Adrenal gland (tissue), 9 donors: ENCODE measurements at regions not wholly inside any gene's neighbourhood (a gene's known extent, or its start where the extent isn't known, plus 50 kb on each side); places are given as distances from the start of the nearest gene placed in this dataset.
A peak's percentile ranks its signal among the peaks of the same experiment; 100 is the strongest.

ENCODE experiments used
- DNase-seq, 7 donors: peaks; one replicate each; pipeline ENCODE4 v3.0.0-alpha.2; 2019 to 2020
- H3K27ac ChIP-seq, 5 donors: fragments of 200-600 bp; sonication (generic) in 4 of 5; 1 replicate in 3 of 5; 2 replicates in 2 of 5; pipeline versions ENCODE4 v1.5.1 to v1.8.0; 2016 to 2020; ENCODE audit warnings: mild to moderate bottlenecking in 1 of 5
- H3K27me3 ChIP-seq: fragments of 200-600 bp; 2 replicates; pipeline ENCODE4 v1.8.0; 2021
- H3K36me3 ChIP-seq, 2 donors: fragments of 200-600 bp; replicated peaks in 1 of 2; 1 replicate in 1 of 2; 2 replicates in 1 of 2; pipeline versions ENCODE4 v1.5.1 to v1.8.0; 2018 to 2022
- H3K4me1 ChIP-seq, 2 donors: fragments of 200-600 bp; replicated peaks in 1 of 2; 1 replicate in 1 of 2; 2 replicates in 1 of 2; pipeline versions ENCODE4 v1.5.1 to v1.8.0; 2018 to 2021
- H3K4me3 ChIP-seq, 4 donors: fragments of 200-600 bp; sonication (generic) in 3 of 4; one replicate each; pipeline ENCODE4 v1.5.1; 2016 to 2018
- H3K9me3 ChIP-seq, 3 donors: fragments of 200-600 bp; sonication (generic) in 1 of 3; replicated peaks in 1 of 3; 1 replicate in 2 of 3; 2 replicates in 1 of 3; pipeline versions ENCODE4 v1.5.1 to v1.8.0; 2016 to 2021
- POLR2A ChIP-seq, 2 donors: fragments of 450-650 bp; IDR thresholded peaks; one replicate each; pipeline ENCODE4 v1.6.1; 2017; ENCODE audit warnings: antibody characterized with exemption in 2 of 2, mild to moderate bottlenecking in 2 of 2, moderate library complexity in 1 of 2
- whole genome bisulfite sequencing, 4 donors: extraction: QIAGEN DNeasy Blood & Tissue Kit in 2 of 4; methylation state at CpG; one replicate each; pipeline versions ENCODE4 v1.1.5 to v1.1.7; 2013 to 2017; 5-methylcytosine and 5-hydroxymethylcytosine counted together
- intact Hi-C, 2 donors: fragments of 100-400 bp; cut with DNase I; formaldehyde crosslinking; loops; one replicate each; pipeline versions ENCODE4 v1.14.1 to v1.15.0; 2022 to 2023
- TF ChIP-seq, protein P1 (sequence below), 6 experiments: fragments of 450-650 bp in 4 of 6; fragments of 200-600 bp in 2 of 6; sonication (generic) in 1 of 6; IDR thresholded peaks; 1 replicate in 5 of 6; 2 replicates in 1 of 6; pipeline versions ENCODE4 v1.5.1 to v1.8.0; 2016 to 2021; ENCODE audit warnings: antibody characterized with exemption in 6 of 6, mild to moderate bottlenecking in 2 of 6, moderate library complexity in 1 of 6
- donor health status: healthy with polysubstance abuse.
- donor health status: Bipolar disorder and iron deficiency.
- donor health status: DM: yes; HTN: yes; CAD: no.
- donor health status: DM: no; HTN: no; CAD: no.
- donor health status: DM: no; HTN: no; CAD: no.

DNA sequence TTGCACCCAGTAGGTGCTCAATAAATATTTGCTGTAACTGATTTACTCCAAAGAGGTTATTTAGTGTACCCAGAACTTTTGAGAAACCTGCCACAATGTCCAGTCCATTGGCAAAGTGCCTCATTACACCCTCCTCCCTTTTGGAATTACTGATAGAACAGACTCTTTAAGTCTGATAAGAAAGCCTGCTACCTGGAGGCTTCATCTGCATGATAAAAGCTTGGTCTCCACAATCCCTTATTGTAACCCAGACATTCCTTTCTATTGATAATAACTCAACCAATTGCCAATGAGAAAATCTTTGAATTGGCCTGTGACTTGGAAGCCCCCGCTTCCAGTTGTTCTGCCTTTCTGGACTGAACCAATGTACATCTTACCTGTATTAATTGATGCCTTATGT is 127.0 kb upstream of the FOXN2 start:
- TF ChIP-seq, protein P1, sequence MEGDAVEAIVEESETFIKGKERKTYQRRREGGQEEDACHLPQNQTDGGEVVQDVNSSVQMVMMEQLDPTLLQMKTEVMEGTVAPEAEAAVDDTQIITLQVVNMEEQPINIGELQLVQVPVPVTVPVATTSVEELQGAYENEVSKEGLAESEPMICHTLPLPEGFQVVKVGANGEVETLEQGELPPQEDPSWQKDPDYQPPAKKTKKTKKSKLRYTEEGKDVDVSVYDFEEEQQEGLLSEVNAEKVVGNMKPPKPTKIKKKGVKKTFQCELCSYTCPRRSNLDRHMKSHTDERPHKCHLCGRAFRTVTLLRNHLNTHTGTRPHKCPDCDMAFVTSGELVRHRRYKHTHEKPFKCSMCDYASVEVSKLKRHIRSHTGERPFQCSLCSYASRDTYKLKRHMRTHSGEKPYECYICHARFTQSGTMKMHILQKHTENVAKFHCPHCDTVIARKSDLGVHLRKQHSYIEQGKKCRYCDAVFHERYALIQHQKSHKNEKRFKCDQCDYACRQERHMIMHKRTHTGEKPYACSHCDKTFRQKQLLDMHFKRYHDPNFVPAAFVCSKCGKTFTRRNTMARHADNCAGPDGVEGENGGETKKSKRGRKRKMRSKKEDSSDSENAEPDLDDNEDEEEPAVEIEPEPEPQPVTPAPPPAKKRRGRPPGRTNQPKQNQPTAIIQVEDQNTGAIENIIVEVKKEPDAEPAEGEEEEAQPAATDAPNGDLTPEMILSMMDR (IDR thresholded peaks at IDR 0.05): no peak
- TF ChIP-seq POLR2A (IDR thresholded peaks at IDR 0.05): no peak
- WGBS, 4 donors: 84 to 100% (median 94%) methylated on average over 1 of the region's 1 CpG

DNA sequence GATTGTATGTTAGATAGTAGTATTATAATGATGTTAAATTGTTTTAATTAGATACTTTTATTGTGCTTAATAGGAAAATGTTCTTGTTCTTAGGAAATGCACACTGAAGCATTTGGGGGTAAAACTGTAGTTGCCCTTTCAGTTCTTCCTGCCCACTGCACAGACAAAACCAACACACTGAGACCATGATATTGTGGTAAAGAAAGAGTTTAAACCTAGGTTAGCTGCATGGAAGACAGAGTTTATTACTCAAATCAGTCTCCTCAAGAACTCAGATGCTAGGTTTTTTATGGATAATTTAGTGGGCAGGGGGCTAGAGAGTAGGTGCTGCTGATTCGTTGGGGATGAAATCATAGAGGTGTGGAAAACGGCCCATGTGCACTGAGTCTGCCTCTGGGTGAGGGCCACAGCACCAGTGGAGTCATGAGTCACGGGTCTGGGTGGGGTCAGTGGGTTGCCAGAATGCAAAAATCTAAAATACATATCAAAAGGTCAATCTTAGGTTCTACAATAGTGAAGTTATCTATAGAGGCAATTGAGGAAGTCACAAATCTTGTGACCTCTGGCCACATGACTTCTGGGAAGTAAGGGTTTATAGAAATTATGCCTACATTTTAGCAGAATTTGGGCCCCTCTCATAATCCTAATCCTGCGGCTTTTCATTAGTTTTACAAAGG is 124.8 kb upstream of the FOXN2 start:
- 68 to 75% (median 71%) methylated on average over 4 of the region's 4 CpGs for WGBS, 4 donors
- no peaks in the 10 kb centered on the region for H3K4me1 ChIP-seq

More for the DNA sequence above, 127.0 kb upstream of the FOXN2 start:
- no peak for DNase-seq
- Histone ChIP-seq H3K9me3 (no peaks in the 10 kb centered on the region), H3K36me3 (no peaks in the 10 kb centered on the region), H3K27me3 (no peaks in the 10 kb centered on the region), H3K4me3 (no peak overlapping the region), H3K4me1 (no peaks in the 10 kb centered on the region), H3K27ac (no peak overlapping the region)
- intact Hi-C loops: no loop called here

DNA sequence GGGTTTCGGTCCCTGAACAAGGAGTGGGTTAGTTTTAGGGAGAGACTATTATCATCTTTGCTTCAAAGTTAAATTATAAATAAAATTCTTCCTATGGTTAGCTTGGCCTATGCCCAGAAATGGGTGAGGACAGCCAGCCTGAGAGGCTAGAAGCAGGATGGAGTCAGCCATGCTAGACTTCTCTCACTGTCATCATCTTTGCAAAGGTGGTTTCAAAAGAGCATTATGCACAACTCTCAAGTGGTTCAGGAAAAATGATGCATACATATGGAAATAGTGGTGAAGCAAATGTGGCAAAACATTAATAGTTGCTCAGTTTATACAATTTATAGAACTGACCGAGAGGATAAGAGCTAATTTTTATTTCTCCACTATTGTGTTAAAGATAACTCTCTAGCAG is 124.3 kb upstream of the FOXN2 start:
- Histone ChIP-seq H3K9me3 (no peaks in the 10 kb centered on the region), H3K27me3 (no peaks in the 10 kb centered on the region), H3K36me3 (no peaks in the 10 kb centered on the region), H3K4me1 (no peaks in the 10 kb centered on the region), H3K27ac (no peak overlapping the region), H3K4me3 (no peak overlapping the region)
- intact Hi-C loops: no loop called here
- no peak for DNase-seq
- TF ChIP-seq POLR2A (IDR thresholded peaks at IDR 0.05): no peak
- TF ChIP-seq, protein P1 (IDR thresholded peaks at IDR 0.05): no peak
- 95 to 98% (median 96%) methylated on average over 2 of the region's 2 CpGs for WGBS, 4 donors

More for the DNA sequence above, 124.8 kb upstream of the FOXN2 start:
- H3K4me3 ChIP-seq: no peak overlapping the region
- DNase-seq: peak in 6 of 7 donors; percentile 17 to 51 (median 30)
- H3K27me3 ChIP-seq: no peaks in the 10 kb centered on the region
- no peaks in the 10 kb centered on the region for H3K9me3 ChIP-seq
- TF ChIP-seq POLR2A (IDR thresholded peaks at IDR 0.05): no peak
- TF ChIP-seq, protein P1 (IDR thresholded peaks at IDR 0.05): no peak
- intact Hi-C loops: no loop called here
- H3K27ac ChIP-seq: no peak overlapping the region
- no peaks in the 10 kb centered on the region for H3K36me3 ChIP-seq

DNA sequence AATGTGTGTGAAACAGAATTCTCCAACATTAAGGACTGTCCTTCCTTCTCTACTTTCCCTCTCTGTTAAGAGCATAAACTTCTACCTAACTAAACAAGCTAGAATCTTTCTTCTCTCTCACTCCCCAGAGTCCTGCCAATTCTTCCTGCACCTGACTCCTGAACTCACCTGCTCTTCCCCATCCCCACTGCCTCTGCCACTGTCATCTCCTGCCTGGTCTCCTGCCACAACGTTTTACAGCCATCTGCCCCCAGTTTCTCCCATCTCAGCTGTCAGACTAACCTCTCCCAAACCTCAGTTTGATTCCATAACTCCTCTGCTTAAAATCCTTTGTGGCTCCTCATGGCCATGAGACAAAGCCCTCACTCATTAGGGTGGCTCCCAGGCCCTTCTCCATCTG is 119.8 kb upstream of the FOXN2 start:
- no peaks in the 10 kb centered on the region for H3K4me1 ChIP-seq

More for the DNA sequence above, 119.8 kb upstream of the FOXN2 start:
- Histone ChIP-seq H3K9me3 (no peaks in the 10 kb centered on the region), H3K27me3 (no peaks in the 10 kb centered on the region), H3K4me3 (no peak overlapping the region), H3K27ac (no peak overlapping the region), H3K36me3 (no peaks in the 10 kb centered on the region)
- WGBS, 4 donors: 42 to 50% (median 47%) methylated on average over 1 of the region's 1 CpG
- intact Hi-C loops: no loop called here
- TF ChIP-seq POLR2A (IDR thresholded peaks at IDR 0.05): no peak
- TF ChIP-seq, protein P1 (IDR thresholded peaks at IDR 0.05): no peak
- no peak for DNase-seq
